GM06990 (cell line): ENCODE measurements at regions not wholly inside any gene's neighbourhood (a gene's known extent, or its start where the extent isn't known, plus 50 kb on each side); places are given as distances from the start of the nearest gene placed in this dataset.

Experiments
- DNase-seq: peaks from one replicate; pipeline ENCODE4 v3.0.0-alpha.2; 2011; ENCODE audit not compliant: insufficient read length; ENCODE audit errors: extremely low read depth
- H3K27me3 ChIP-seq: replicated peaks from 2 replicates; pipeline ENCODE4 v1.6.0; 2011; ENCODE audit warnings: low read length; ENCODE audit not compliant: control insufficient read depth, insufficient read depth
- H3K36me3 ChIP-seq: 2 replicates; pipeline ENCODE4 v1.5.1; 2011; ENCODE audit warnings: low read length; ENCODE audit not compliant: control insufficient read depth, insufficient read depth
- H3K4me3 ChIP-seq: replicated peaks from 2 replicates; pipeline ENCODE4 v1.5.1; 2011; ENCODE audit warnings: low read depth, mild to moderate bottlenecking, control low read depth, low read length
- TF ChIP-seq, protein P1 (sequence below): IDR thresholded peaks from 2 replicates; pipeline ENCODE4 v1.5.1; 2011; ENCODE audit warnings: low read length, control low read depth, mild to moderate bottlenecking, inconsistent platforms; ENCODE audit not compliant: insufficient read depth, poor library complexity, severe bottlenecking

DNA sequence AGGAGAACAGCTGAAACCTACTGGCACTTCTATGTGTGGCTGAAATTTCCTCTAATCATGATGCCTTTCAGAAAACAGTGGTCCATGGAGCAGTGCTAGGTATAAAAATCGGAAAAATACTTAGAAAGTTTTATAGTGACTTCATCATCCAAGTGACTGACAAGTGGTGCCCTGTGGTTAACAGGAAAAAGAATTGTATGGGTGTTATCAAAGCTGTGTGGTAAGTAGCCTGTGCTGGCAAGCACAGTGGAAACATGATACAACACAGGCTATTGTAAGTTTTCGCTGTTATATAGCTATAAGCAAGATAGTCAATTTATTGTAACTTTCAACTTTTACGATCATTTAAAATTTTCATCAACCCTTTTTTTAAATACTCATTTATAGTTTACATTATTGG, 1599.7 kb upstream of the ZEB2 start:
- TF ChIP-seq, protein P1, sequence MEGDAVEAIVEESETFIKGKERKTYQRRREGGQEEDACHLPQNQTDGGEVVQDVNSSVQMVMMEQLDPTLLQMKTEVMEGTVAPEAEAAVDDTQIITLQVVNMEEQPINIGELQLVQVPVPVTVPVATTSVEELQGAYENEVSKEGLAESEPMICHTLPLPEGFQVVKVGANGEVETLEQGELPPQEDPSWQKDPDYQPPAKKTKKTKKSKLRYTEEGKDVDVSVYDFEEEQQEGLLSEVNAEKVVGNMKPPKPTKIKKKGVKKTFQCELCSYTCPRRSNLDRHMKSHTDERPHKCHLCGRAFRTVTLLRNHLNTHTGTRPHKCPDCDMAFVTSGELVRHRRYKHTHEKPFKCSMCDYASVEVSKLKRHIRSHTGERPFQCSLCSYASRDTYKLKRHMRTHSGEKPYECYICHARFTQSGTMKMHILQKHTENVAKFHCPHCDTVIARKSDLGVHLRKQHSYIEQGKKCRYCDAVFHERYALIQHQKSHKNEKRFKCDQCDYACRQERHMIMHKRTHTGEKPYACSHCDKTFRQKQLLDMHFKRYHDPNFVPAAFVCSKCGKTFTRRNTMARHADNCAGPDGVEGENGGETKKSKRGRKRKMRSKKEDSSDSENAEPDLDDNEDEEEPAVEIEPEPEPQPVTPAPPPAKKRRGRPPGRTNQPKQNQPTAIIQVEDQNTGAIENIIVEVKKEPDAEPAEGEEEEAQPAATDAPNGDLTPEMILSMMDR, result no peak
- Histone ChIP-seq H3K36me3 (no peaks in the 10 kb centered on the region), H3K4me3 (no peak overlapping the region), H3K27me3 (no peaks in the 10 kb centered on the region)
- DNase-seq, result no peak

GRCh38 chr2:146108993-146109392, 1589.1 kb upstream of the ZEB2 start:
- Histone ChIP-seq H3K27me3 (no peaks in the 10 kb centered on the region), H3K36me3 (no peaks in the 10 kb centered on the region), H3K4me3 (no peak overlapping the region)
- DNase-seq, result no peak
- TF ChIP-seq, protein P1, result no peak

GRCh38 chr2:146094185-146094584, 1574.3 kb upstream of the ZEB2 start:
- no peak for DNase-seq
- H3K4me3 ChIP-seq, result no peak overlapping the region
- no peaks in the 10 kb centered on the region for H3K36me3 ChIP-seq
- TF ChIP-seq, protein P1, result no peak
- no peaks in the 10 kb centered on the region for H3K27me3 ChIP-seq

GRCh38 chr2:146081459-146081858, 1561.5 kb upstream of the ZEB2 start:
- Histone ChIP-seq H3K4me3 (no peak overlapping the region), H3K36me3 (no peaks in the 10 kb centered on the region), H3K27me3 (no peaks in the 10 kb centered on the region)
- no peak for DNase-seq
- TF ChIP-seq, protein P1, result no peak

DNA sequence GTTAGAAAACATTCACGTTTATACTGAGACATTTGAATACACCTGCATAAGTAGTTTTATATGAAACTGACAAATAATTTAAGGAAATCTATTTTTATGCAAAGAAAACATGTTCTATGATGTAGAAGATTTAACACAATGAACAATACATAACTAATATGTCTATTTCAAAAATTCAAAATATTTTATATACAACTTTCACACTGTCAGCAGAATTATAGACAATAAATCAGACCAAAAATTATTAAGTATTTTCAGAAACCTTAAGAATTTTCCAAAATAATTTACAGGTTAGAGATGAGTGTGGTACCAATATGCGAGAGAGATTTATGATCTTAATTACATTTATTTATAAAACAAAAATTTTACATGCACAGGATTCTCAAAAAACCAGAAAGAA, 1561.0 kb upstream of the ZEB2 start:
- Histone ChIP-seq H3K4me3 (no peak overlapping the region), H3K27me3 (no peaks in the 10 kb centered on the region), H3K36me3 (no peaks in the 10 kb centered on the region)
- TF ChIP-seq, protein P1, result no peak
- no peak for DNase-seq

GRCh38 chr2:146079216-146079615, 1559.3 kb upstream of the ZEB2 start:
- TF ChIP-seq, protein P1, result no peak
- Histone ChIP-seq H3K27me3 (no peaks in the 10 kb centered on the region), H3K4me3 (no peak overlapping the region), H3K36me3 (no peaks in the 10 kb centered on the region)
- DNase-seq, result no peak
